ENCODE measurements at regions not wholly inside any gene's neighbourhood (a gene's known extent, or its start where the extent isn't known, plus 50 kb on each side); places are given as distances from the start of the nearest gene placed in this dataset.
A peak's percentile ranks its signal among the peaks of the same experiment; 100 is the strongest.

DNA sequence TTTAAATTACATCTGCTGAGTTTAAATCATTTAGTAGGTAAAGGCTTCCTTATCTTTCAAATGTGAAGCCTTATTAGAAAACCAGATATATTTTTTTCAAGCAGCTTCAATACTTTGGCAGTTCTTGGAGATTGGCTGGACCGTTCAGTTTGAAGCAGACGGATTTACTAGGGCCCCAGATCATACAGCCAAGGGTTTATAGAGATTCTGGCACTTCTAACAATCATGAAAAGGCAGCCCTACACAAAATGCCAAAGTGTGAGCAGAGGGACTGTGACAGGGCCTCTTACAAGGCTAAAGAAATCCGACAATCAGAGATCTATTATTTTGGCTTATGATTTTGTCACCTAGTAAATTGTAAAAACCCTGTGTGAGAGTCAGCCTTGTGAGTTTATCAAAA lies 162.8 kb upstream of the SLC38A2 start:
- Mint-ChIP-seq H3K27ac (no peak overlapping the region), H3K4me3 (no peak overlapping the region), H3K4me1 (no peaks in the 10 kb centered on the region), H3K36me3 (ENCODE audit: low read depth) (no peaks in the 10 kb centered on the region), H3K27me3 (no peaks in the 10 kb centered on the region)
- ATAC-seq: no peak
- no peak for DNase-seq
- H3K9me3 ChIP-seq (ENCODE audit: control insufficient read depth, low read length, poor library complexity, severe bottlenecking): no peaks in the 10 kb centered on the region

DNA sequence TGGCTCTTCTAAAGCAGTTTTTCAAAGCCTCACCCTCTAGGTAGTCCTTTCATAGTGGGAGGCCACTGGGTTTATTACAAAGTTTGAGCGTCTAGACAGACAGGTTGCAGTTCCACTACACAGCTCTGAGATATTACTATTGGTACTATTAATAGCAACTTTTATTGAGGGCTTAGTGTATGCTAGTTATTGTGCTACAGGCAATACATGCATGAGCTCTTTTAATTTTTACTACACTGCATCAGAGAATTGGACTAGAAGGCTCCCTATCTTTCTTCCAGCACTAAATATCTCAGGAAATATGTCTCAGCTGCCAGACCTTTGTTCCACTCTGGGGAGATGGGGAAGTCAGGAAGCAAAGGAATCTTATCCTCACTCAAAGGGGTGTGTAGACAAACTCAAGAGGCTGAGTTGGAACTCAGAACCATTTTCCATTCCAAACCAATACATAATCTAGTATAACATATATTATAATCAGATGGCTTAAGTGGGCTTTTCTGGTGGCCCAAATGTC lies 161.8 kb upstream of the SLC38A2 start:
- H3K9me3 ChIP-seq (ENCODE audit: control insufficient read depth, low read length, poor library complexity, severe bottlenecking): no peaks in the 10 kb centered on the region
- H3K27me3 Mint-ChIP-seq: no peaks in the 10 kb centered on the region
- no peak overlapping the region for H3K27ac Mint-ChIP-seq
- no peak overlapping the region for H3K4me3 Mint-ChIP-seq
- DNase-seq: no peak
- no peaks in the 10 kb centered on the region for H3K36me3 Mint-ChIP-seq (ENCODE audit: low read depth)
- ATAC-seq: no peak
- no peaks in the 10 kb centered on the region for H3K4me1 Mint-ChIP-seq

- H3K4me3 Mint-ChIP-seq: no peak overlapping the region
- no peaks in the 10 kb centered on the region for H3K4me1 Mint-ChIP-seq
- H3K36me3 Mint-ChIP-seq (ENCODE audit: low read depth): no peaks in the 10 kb centered on the region
- DNase-seq (no peak), ATAC-seq (no peak)
- H3K27ac Mint-ChIP-seq: no peak overlapping the region
- no peaks in the 10 kb centered on the region for H3K9me3 ChIP-seq (ENCODE audit: control insufficient read depth, low read length, poor library complexity, severe bottlenecking)
- H3K27me3 Mint-ChIP-seq: no peaks in the 10 kb centered on the region
These were observed 161.2 kb upstream of the SLC38A2 start for GRCh38 chr12:46533723-46534122.

GRCh38 chr12:46531804-46532203 lies 159.2 kb upstream of the SLC38A2 start:
- DNase-seq (no peak), ATAC-seq (no peak)
- no peaks in the 10 kb centered on the region for H3K4me1 Mint-ChIP-seq
- H3K9me3 ChIP-seq (ENCODE audit: control insufficient read depth, low read length, poor library complexity, severe bottlenecking): no peaks in the 10 kb centered on the region
- no peaks in the 10 kb centered on the region for H3K27me3 Mint-ChIP-seq
- no peak overlapping the region for H3K27ac Mint-ChIP-seq
- H3K4me3 Mint-ChIP-seq: no peak overlapping the region
- H3K36me3 Mint-ChIP-seq (ENCODE audit: low read depth): no peaks in the 10 kb centered on the region

DNA sequence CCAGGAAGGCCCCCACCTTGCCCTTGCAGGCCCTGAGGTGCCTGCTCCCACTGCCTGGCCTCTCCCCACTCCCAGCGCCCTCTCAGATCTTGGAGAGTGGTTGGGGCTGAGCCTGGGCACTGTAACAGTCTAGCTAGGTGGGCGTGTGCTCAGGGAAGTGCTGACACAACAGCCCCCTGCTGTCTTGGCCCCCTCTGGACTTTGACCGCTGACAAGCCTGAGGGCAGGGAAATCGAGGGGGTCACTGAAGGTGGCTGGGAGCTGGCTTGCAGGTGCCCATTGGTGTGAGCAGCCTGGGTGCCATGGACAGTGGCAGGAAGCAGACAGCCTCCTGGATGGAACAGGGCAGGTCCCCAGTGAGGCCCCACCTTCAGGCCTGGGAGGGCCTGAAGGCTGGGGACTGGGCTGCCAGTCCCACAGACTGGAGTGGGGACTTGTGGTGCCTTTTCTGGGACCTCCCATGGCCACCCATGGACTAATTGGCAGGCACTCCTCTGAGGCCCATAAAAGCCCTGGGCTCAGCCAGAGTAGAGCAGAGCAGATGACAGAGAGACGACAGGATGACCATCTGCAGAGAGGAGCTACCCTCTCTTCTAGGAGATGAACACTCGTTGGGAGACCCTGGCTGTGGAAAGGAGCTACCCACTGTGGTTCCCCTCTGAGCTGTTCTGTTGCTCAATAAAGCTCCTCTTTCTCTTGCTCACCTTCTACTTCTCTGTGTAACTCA lies 158.6 kb upstream of the SLC38A2 start:
- H3K27ac Mint-ChIP-seq: no peak overlapping the region
- no peaks in the 10 kb centered on the region for H3K4me1 Mint-ChIP-seq
- H3K36me3 Mint-ChIP-seq (ENCODE audit: low read depth): no peaks in the 10 kb centered on the region
- H3K27me3 Mint-ChIP-seq: no peaks in the 10 kb centered on the region
- H3K9me3 ChIP-seq (ENCODE audit: control insufficient read depth, low read length, poor library complexity, severe bottlenecking): no peaks in the 10 kb centered on the region
- H3K4me3 Mint-ChIP-seq: no peak overlapping the region
- ATAC-seq (no peak), DNase-seq (no peak)

DNA sequence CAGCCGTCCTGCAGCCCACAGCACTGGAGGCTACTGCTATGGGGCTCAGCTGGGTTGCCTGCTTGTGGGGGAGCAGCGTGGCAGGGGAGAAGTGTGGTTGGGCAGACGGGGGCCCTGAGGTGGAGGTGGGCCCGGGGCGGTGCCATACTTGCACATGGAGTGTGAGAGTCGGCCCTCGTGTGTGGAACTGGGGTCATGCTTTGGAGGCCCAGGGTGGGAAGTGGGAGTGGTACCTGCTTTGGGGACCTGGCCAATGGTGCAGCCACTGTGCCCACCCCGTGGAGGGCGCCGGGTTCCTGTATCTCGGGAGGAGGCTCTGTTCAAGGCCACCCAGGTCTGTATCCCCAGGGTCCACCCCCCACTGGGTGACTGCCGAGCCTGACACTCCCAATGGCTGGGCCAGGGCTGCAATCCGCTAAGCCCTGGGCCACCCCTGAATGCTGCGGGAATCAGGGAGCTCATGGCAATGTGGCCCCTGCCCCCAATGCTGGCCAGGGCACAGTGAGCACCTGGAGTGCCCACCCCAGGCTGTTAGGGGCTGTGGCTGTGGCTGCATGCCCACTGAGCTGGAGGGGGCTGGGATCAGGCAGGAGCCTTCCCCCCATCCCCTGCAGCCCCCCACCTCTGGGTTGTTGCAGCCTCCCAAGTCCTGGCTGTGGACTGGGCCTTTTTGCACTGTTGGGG lies 157.9 kb upstream of the SLC38A2 start:
- Mint-ChIP-seq H3K4me3 (no peak overlapping the region), H3K27me3 (no peaks in the 10 kb centered on the region), H3K27ac (no peak overlapping the region), H3K36me3 (ENCODE audit: low read depth) (no peaks in the 10 kb centered on the region), H3K4me1 (peaks cover 4% of the 10 kb centered on the region)
- DNase-seq (no peak), ATAC-seq (no peak)
- H3K9me3 ChIP-seq (ENCODE audit: control insufficient read depth, low read length, poor library complexity, severe bottlenecking): no peaks in the 10 kb centered on the region

GRCh38 chr12:46526233-46526632 lies 153.7 kb upstream of the SLC38A2 start:
- H3K27ac Mint-ChIP-seq: no peak overlapping the region
- H3K27me3 Mint-ChIP-seq: no peaks in the 10 kb centered on the region
- DNase-seq (no peak), ATAC-seq (no peak)
- no peaks in the 10 kb centered on the region for H3K9me3 ChIP-seq (ENCODE audit: control insufficient read depth, low read length, poor library complexity, severe bottlenecking)
- no peak overlapping the region for H3K4me3 Mint-ChIP-seq
- peaks cover 21% of the 10 kb centered on the region for H3K4me1 Mint-ChIP-seq
- no peaks in the 10 kb centered on the region for H3K36me3 Mint-ChIP-seq (ENCODE audit: low read depth)

DNA sequence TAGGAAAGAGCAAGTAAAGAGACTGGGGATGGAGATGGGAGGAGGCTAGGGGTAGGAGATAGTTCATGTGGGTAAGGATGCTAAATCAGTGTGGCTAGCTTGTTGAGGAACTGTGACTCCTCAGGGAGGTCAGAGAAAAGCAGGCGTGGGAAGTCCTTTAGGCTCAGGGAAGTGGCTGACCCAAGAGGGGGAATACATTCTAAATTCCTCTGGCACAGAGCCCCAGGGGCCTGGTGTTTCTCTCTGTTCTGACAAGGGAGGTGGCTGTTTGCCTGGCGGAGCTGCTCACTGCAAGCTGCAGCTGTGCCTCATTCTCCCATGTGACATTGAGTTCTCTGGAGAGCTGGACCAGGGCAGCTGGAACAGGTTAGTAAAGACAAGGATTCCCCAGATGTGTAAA lies 152.2 kb upstream of the SLC38A2 start:
- Mint-ChIP-seq H3K36me3 (ENCODE audit: low read depth) (no peaks in the 10 kb centered on the region), H3K4me1 (peaks cover 21% of the 10 kb centered on the region), H3K4me3 (peak overlapping the region; percentile 87)

DNA sequence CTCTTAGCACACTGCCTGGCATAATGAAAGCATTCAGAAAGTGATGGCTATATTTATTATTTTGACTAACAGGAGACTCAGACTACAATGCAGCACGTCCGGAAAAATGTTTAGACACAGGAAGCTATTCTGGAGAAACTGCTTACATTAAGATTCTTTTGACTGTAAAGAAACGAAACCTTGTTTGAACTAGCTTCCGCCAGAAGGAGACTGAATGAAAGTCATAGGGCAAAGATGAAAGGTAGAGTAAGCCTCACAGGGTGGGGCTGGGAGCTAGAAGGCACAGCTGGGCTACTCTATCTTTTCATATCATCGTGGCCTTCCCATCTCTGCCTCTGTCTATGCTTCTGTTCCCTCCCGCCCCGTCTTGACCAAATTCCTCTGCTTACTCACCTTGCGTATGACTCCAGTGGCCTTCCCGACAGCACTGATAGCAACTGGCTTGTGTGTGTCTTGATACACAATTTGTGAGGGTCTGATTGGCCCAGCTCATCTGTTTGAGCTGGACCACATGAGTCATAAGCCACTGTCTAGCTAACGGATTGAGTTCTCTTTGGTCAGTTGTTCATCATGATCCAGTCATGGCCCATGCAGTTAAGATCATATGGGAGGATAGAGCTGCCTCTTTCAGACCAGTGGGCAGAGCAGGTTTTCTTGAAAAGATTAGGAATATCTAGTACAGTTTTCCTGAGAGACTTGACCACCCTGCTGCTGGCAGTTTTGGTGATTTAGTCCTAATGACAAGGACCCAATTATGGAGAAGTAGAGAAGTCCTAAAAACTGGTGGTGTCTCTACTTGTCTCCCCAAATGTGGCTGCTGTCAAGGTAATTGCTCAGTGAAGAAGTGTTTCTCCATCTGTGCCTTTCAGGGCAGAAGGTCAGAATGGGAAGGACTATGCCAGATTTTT lies 151.5 kb upstream of the SLC38A2 start:
- H3K9me3 ChIP-seq (ENCODE audit: control insufficient read depth, low read length, poor library complexity, severe bottlenecking): no peaks in the 10 kb centered on the region
- DNase-seq (no peak), ATAC-seq (peak; percentile 93)
- H3K27me3 Mint-ChIP-seq: no peaks in the 10 kb centered on the region
- no peaks in the 10 kb centered on the region for H3K36me3 Mint-ChIP-seq (ENCODE audit: low read depth)
- peak overlapping the region; percentile 94 for H3K27ac Mint-ChIP-seq
- peaks cover 24% of the 10 kb centered on the region for H3K4me1 Mint-ChIP-seq
- peak overlapping the region; percentile 87 for H3K4me3 Mint-ChIP-seq

More for the DNA sequence above, 152.2 kb upstream of the SLC38A2 start:
- peak overlapping the region; percentile 94 for H3K27ac Mint-ChIP-seq
- no peak for DNase-seq
- ATAC-seq: no peak
- no peaks in the 10 kb centered on the region for H3K27me3 Mint-ChIP-seq
- no peaks in the 10 kb centered on the region for H3K9me3 ChIP-seq (ENCODE audit: control insufficient read depth, low read length, poor library complexity, severe bottlenecking)

DNA sequence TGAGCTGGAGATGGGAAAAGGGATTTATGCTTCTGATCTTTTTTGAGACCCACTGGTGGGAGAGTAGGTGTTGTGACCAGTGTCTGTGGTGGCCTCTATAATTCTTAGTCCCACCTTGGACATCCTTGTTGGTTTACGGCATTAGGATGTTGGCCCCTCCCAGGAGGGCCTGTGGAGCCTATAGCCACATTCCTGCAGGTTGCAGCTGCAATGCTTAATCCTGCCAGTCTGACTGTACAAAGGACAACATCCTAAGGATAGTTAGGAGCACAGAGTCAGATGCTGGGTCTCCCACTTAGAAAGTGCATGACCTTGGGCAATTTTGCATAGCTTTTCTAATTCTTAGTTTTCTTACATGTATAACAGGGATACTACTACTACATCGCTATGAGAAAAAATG lies 150.9 kb upstream of the SLC38A2 start:
- Mint-ChIP-seq H3K27ac (peak overlapping the region; percentile 94), H3K4me1 (peaks cover 25% of the 10 kb centered on the region), H3K36me3 (ENCODE audit: low read depth) (no peaks in the 10 kb centered on the region), H3K27me3 (no peaks in the 10 kb centered on the region), H3K4me3 (peak overlapping the region; percentile 87)
- DNase-seq (no peak), ATAC-seq (no peak)
- no peaks in the 10 kb centered on the region for H3K9me3 ChIP-seq (ENCODE audit: control insufficient read depth, low read length, poor library complexity, severe bottlenecking)

DNA sequence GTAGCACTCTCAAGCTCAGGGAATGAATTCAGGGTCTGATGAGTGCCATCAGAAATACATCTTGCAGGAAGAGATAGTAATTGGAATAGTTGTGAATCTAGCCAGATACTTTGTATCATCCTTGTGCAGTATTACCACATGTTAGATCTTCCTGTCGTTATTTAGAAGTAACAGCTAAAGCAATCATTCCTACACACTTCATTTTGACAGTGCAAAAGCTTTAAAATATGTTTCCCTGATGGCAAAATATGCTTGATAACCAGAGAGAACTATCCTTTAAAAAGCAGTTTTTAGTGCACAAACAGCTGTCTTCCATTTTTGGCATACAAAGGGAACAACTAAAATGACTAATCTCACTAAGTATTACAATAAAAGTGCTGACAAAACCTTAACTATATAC lies 149.5 kb upstream of the SLC38A2 start:
- H3K4me3 Mint-ChIP-seq: no peak overlapping the region
- no peaks in the 10 kb centered on the region for H3K9me3 ChIP-seq (ENCODE audit: control insufficient read depth, low read length, poor library complexity, severe bottlenecking)
- no peaks in the 10 kb centered on the region for H3K36me3 Mint-ChIP-seq (ENCODE audit: low read depth)
- DNase-seq (no peak), ATAC-seq (no peak)
- peaks cover 34% of the 10 kb centered on the region for H3K4me1 Mint-ChIP-seq
- H3K27ac Mint-ChIP-seq: no peak overlapping the region
- H3K27me3 Mint-ChIP-seq: no peaks in the 10 kb centered on the region

GRCh38 chr12:46521145-46521544 lies 148.6 kb upstream of the SLC38A2 start:
- no peaks in the 10 kb centered on the region for H3K9me3 ChIP-seq (ENCODE audit: control insufficient read depth, low read length, poor library complexity, severe bottlenecking)
- H3K27me3 Mint-ChIP-seq: no peaks in the 10 kb centered on the region
- no peak overlapping the region for H3K4me3 Mint-ChIP-seq
- no peak for ATAC-seq
- no peak for DNase-seq
- H3K4me1 Mint-ChIP-seq: peaks cover 35% of the 10 kb centered on the region
- no peak overlapping the region for H3K27ac Mint-ChIP-seq
- no peaks in the 10 kb centered on the region for H3K36me3 Mint-ChIP-seq (ENCODE audit: low read depth)

GRCh38 chr12:46519407-46519806 lies 146.8 kb upstream of the SLC38A2 start:
- no peak overlapping the region for H3K27ac Mint-ChIP-seq
- DNase-seq (no peak), ATAC-seq (no peak)
- H3K4me3 Mint-ChIP-seq: no peak overlapping the region
- H3K27me3 Mint-ChIP-seq: no peaks in the 10 kb centered on the region
- no peaks in the 10 kb centered on the region for H3K9me3 ChIP-seq (ENCODE audit: control insufficient read depth, low read length, poor library complexity, severe bottlenecking)
- no peaks in the 10 kb centered on the region for H3K36me3 Mint-ChIP-seq (ENCODE audit: low read depth)
- H3K4me1 Mint-ChIP-seq: peaks cover 26% of the 10 kb centered on the region

Measured in T-helper 17 cell (primary cell).